ENCODE measurements at regions not wholly inside any gene's neighbourhood (a gene's known extent, or its start where the extent isn't known, plus 50 kb on each side); places are given as distances from the start of the nearest gene placed in this dataset.
"Not testable (repeated sequence)": the region's sequence is repeated elsewhere in the genome, so short reads cannot be mapped to it uniquely, and the experiment has no call there.

GRCh38 chr7:47089461-47089860, 492.4 kb downstream of the TNS3 start:
- DNase-seq (ENCODE audit: low read depth): no peak

GRCh38 chr7:47089068-47089417, 492.9 kb downstream of the TNS3 start:
- DNase-seq (ENCODE audit: low read depth): no peak

- DNase-seq (ENCODE audit: low read depth): peak; percentile 88
Observed at GRCh38 chr7:47088329-47089067, 493.4 kb downstream of the TNS3 start.

- peak; percentile 58 for DNase-seq (ENCODE audit: low read depth)
Observed at GRCh38 chr7:47087866-47088265, 494.0 kb downstream of the TNS3 start.

- peak; percentile 34 for DNase-seq (ENCODE audit: low read depth)
Observed at GRCh38 chr7:47085491-47086275, 496.2 kb downstream of the TNS3 start.

- no peak for DNase-seq (ENCODE audit: low read depth)
Observed at GRCh38 chr7:47083476-47084250, 498.2 kb downstream of the TNS3 start.

GRCh38 chr7:47080816-47081215, 501.1 kb downstream of the TNS3 start:
- DNase-seq (ENCODE audit: low read depth): no peak

GRCh38 chr7:47078241-47078640, 503.7 kb downstream of the TNS3 start:
- no peak for DNase-seq (ENCODE audit: low read depth)

GRCh38 chr7:47074702-47075153, 507.2 kb downstream of the TNS3 start:
- DNase-seq (ENCODE audit: low read depth): no peak

GRCh38 chr7:47073284-47073683, 508.6 kb downstream of the TNS3 start:
- DNase-seq (ENCODE audit: low read depth): no peak

GRCh38 chr7:47071866-47072265, 510.0 kb downstream of the TNS3 start:
- no peak for DNase-seq (ENCODE audit: low read depth)

GRCh38 chr7:47069385-47070076, 512.4 kb downstream of the TNS3 start:
- DNase-seq (ENCODE audit: low read depth): no peak

- DNase-seq (ENCODE audit: low read depth): no peak
Observed at GRCh38 chr7:47066976-47067614, 514.8 kb downstream of the TNS3 start.

- DNase-seq (ENCODE audit: low read depth): no peak
Observed at GRCh38 chr7:47056731-47057130, 525.2 kb downstream of the TNS3 start.

GRCh38 chr7:47052541-47053208, 529.2 kb downstream of the TNS3 start:
- DNase-seq (ENCODE audit: low read depth): not testable (repeated sequence)

GRCh38 chr7:47049234-47049774, 532.6 kb downstream of the TNS3 start:
- no peak for DNase-seq (ENCODE audit: low read depth)

GRCh38 chr7:47047384-47047783, 534.5 kb downstream of the TNS3 start:
- DNase-seq (ENCODE audit: low read depth): no peak

GRCh38 chr7:47046949-47047348, 535.0 kb downstream of the TNS3 start:
- DNase-seq (ENCODE audit: low read depth): no peak

GRCh38 chr7:47045207-47046051, 536.5 kb downstream of the TNS3 start:
- peak; percentile 35 for DNase-seq (ENCODE audit: low read depth)

GRCh38 chr7:47044625-47045024, 537.3 kb downstream of the TNS3 start:
- no peak for DNase-seq (ENCODE audit: low read depth)
